ENCODE measurements at regions not wholly inside any gene's neighbourhood (a gene's known extent, or its start where the extent isn't known, plus 50 kb on each side); places are given as distances from the start of the nearest gene placed in this dataset.

DNA sequence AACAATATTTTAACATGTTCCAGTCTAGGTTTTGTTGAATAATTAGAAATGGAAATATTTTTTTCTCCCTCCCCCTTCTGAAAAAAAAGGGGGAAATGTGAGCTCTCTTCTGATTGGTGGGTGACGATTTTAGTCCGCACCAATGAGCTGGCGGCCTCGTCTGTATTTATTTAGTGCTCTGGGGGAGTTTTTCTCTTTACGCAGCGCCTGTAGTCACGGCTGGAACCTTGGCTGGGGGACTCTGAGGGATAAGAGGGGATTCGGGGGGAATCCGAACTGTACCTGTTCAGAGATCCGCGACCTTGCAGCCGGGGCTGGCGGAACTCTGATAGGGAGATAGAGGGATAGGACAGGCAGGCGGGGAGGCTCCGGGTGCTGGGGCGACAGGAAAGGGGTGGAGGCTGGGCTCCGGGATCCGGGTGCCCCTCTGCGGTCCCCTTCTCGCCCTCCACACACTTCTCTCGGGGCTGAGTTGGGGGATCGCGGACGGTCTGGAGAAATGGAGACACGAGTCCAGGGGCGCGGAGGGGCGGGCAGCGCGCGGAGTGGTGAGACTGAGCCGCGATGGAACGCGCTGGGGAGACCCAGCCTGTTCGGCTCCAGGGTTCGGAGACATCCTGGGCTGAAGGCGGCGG is 99.7 kb upstream of the HSD17B12 start:
- Histone ChIP-seq H3K14ac (replicated peaks; ENCODE audit: low read depth, low read length) (no peak overlapping the region), H2BK5ac (ENCODE audit: low read depth, low read length, poor library complexity, severe bottlenecking) (no peak overlapping the region), H2BK20ac (ENCODE audit: low read depth, low read length) (no peak overlapping the region), H3K4ac (ENCODE audit: low read depth, low read length) (no peak overlapping the region), H2BK120ac (ENCODE audit: low read depth, low read length) (no peak overlapping the region), H3K4me1 (ENCODE audit: control insufficient read depth, insufficient read depth, low read length) (no peaks in the 10 kb centered on the region), H2AK9ac (replicated peaks; ENCODE audit: low read depth, low read length, poor library complexity) (no peak overlapping the region), H3K4me3 (ENCODE audit: insufficient read depth, low read depth, low read length) (peak overlapping the region; percentile 21), H3K56ac (ENCODE audit: extremely low read depth, insufficient read depth, low read length) (no peak overlapping the region), H4K20me1 (ENCODE audit: insufficient read depth, low read length) (no peaks in the 10 kb centered on the region), H3K4me2 (ENCODE audit: low read depth, low read length) (peak overlapping the region; percentile 72), H3K36me3 (ENCODE audit: control insufficient read depth, insufficient read depth, low read length) (no peaks in the 10 kb centered on the region), H3K27me3 (ENCODE audit: control insufficient read depth, insufficient read depth, low read length) (peaks cover 78% of the 10 kb centered on the region), H2BK15ac (ENCODE audit: low read depth, low read length) (no peak overlapping the region), H2AK5ac (ENCODE audit: low read depth, low read length) (no peak overlapping the region), H4K5ac (ENCODE audit: low read depth, low read length) (no peak overlapping the region), H4K91ac (ENCODE audit: insufficient read depth, low read depth, low read length) (no peak overlapping the region), H3K18ac (ENCODE audit: low read depth, low read length) (no peak overlapping the region), H3K27ac (ENCODE audit: insufficient read depth, low read length) (no peak overlapping the region), H3K9ac (ENCODE audit: low read depth, low read length) (no peak overlapping the region), H2AFZ (replicated peaks; ENCODE audit: low read length, poor library complexity) (peak overlapping the region; percentile 53), H4K8ac (ENCODE audit: low read depth in 2 of 2, low read length in 2 of 2) (no peak overlapping the region), H3K9me3 (ENCODE audit: control insufficient read depth, insufficient read depth, low read length) (no peaks in the 10 kb centered on the region), H3K79me1 (ENCODE audit: low read depth in 1 of 2, low read length in 2 of 2) (no peaks in the 10 kb centered on the region), H3K9me1 (ENCODE audit: insufficient read depth, low read length) (peaks cover 2% of the 10 kb centered on the region; the same call in 1 of the 2 replicates), H3K23ac (ENCODE audit: low read depth, low read length) (no peak overlapping the region)
- intact Hi-C loops (cut with micrococcal nuclease), result no loop called here
- TF ChIP-seq POLR2A (IDR thresholded peaks at IDR 0.05; ENCODE audit: low read depth, low read length) (no peak), RAD21 (IDR thresholded peaks at IDR 0.05; ENCODE audit: low read length) (no peak), RFX5 (IDR thresholded peaks at IDR 0.05; ENCODE audit: low read depth, low read length) (no peak), BHLHE40 (IDR thresholded peaks at IDR 0.05; ENCODE audit: low read depth, low read length) (no peak), MAZ (IDR thresholded peaks at IDR 0.05; ENCODE audit: borderline replicate concordance, low read depth, low read length) (no peak)
- TF ChIP-seq, protein P1, sequence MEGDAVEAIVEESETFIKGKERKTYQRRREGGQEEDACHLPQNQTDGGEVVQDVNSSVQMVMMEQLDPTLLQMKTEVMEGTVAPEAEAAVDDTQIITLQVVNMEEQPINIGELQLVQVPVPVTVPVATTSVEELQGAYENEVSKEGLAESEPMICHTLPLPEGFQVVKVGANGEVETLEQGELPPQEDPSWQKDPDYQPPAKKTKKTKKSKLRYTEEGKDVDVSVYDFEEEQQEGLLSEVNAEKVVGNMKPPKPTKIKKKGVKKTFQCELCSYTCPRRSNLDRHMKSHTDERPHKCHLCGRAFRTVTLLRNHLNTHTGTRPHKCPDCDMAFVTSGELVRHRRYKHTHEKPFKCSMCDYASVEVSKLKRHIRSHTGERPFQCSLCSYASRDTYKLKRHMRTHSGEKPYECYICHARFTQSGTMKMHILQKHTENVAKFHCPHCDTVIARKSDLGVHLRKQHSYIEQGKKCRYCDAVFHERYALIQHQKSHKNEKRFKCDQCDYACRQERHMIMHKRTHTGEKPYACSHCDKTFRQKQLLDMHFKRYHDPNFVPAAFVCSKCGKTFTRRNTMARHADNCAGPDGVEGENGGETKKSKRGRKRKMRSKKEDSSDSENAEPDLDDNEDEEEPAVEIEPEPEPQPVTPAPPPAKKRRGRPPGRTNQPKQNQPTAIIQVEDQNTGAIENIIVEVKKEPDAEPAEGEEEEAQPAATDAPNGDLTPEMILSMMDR (conservative IDR thresholded peaks at IDR 0.05; ENCODE audit: low read depth, low read length), result no peak
- BruUV-seq (replicated peaks), result no TSS peak
- ATAC-seq (ENCODE audit: low read depth), result peak; percentile 33; the same call in 1 of the 2 replicates
- in situ Hi-C loops (cut with MboI; ENCODE audit: low sequenced_read_pairs), result no loop called here
- dilution Hi-C loops (cut with HindIII; ENCODE audit: low sequenced_read_pairs, unreplicated experiment), result no loop called here
- DNase-seq, result peak; percentile 24
- POLR2A ChIA-PET (ENCODE audit: unreplicated experiment), result no interaction called here
- CTCF ChIA-PET, result interaction anchor here (0.5 kb wide), 1 partner anchor 28 kb away, joined by 7 read pairs; no protein-coding TSS in a partner anchor
- 3% methylated on average over 6 of the region's 39 CpGs; no CpG with 5 or more reads in 1 of the 2 experiments for WGBS, 2 experiments (ENCODE audit: extremely low coverage in 2 of 2, insufficient read length in 1 of 2)

All from IMR-90 (cell line).